HG03439 (cell line): ENCODE measurements at regions not wholly inside any gene's neighbourhood (a gene's known extent, or its start where the extent isn't known, plus 50 kb on each side); places are given as distances from the start of the nearest gene placed in this dataset.

Experiments
- ATAC-seq: cut with Tn5 transposase; IDR thresholded peaks from one replicate; pipeline ENCODE4 v1.9.1; 2021; ENCODE audit warnings: mild to moderate bottlenecking, moderate library complexity; ENCODE audit not compliant: unreplicated experiment

DNA sequence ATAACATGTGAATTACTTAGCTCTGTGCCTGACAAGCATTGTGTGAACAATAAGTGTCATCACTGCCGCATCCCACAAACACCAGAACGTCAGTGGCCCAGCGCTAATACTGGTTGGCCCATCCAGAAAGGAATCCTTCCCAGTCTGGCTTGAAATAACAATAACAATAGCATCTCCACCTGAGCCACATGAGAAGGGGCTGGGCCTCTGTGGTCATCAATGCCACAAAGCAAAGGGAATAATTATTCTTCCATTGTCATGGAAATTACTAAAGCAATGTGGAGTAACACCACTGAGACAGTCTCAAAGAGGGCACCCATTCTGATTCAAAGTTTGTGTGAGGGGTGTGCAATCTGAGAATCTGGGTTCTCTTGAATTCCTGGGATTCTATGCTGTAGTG lies 105.7 kb upstream of the INHBA start:
- no peak for ATAC-seq

DNA sequence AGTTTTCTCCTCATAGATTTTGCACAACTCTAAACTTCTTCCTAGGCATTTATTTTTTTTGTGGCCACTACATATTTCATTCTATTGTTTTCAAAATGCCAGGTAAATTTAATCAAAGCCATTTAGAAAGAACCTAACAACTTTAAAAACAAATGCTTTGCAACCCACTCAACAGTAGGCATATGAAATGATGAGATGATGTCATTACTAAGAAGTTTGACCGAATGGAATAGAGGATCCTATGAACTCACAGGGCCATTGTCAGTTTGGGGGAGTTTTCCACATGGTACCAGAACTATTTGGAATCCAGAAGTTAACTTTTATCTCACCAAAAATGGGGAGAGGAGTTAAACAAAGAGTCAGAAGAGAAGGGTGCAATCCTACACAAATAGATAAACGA lies 100.7 kb upstream of the INHBA start:
- ATAC-seq, result no peak

DNA sequence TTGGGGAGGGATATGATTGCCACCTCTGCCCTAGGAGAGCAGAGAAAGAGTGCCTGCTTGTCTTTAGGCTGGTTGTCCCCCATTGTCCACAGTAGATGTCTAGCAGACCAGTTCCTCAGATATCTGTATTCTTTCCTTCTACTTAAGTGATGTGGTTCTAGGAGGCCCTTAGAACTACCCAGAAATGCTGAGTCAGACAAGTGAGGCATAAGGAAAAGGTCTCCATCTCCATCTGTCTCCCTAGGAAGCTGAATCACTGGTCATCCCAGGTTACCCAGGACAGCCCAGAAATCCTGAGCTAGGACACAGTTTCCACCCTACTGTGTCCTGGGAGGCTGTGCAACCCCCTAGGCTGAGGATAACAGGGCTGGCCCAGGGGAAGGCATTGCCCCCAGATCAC lies 93.4 kb upstream of the INHBA start:
- no peak for ATAC-seq

DNA sequence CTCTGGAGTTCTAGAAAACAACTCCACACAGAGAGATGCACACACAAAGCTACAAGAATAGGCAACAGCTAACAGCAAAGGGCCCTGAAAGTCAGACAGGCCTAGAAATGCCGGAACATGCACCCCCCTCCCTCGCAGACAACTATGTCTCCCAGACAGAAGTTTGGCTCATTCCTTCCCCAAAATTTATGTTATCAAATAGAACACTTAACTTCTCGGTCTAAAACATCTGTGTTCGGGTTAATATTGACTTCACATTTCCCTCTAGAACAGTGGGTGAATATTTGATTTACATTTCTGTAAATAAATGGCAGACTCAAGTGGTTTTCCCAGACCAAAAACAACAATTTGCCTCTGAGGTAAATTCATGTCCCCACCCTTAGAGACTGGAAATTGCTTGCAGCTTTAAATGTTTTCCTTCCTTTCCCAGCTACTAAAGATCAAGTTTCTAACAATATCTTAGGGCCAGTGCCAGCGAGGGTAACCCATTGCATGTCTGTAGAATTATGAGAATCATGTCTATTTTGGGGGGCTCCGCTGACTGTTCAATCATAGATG lies 92.5 kb upstream of the INHBA start:
- no peak for ATAC-seq

DNA sequence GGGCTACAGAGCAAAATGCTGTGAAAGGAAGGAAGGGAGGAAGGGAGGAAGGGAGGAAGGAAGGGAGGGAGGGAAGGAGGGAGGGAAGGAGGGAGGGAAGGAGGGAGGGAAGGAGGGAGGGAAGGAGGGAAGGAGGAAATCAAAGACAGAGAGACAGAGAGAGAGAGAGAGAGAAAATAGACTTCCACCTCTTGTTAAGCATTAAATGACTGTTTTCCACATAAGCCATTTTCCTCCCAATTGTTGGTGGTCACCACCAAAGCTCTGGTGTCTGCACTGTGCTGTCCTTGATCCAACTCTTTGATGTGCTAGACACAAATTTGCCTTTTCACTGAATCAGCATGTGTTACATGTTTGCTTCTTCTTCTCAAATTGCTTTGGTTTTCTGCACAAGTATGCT lies 90.7 kb upstream of the INHBA start:
- ATAC-seq, result no peak

DNA sequence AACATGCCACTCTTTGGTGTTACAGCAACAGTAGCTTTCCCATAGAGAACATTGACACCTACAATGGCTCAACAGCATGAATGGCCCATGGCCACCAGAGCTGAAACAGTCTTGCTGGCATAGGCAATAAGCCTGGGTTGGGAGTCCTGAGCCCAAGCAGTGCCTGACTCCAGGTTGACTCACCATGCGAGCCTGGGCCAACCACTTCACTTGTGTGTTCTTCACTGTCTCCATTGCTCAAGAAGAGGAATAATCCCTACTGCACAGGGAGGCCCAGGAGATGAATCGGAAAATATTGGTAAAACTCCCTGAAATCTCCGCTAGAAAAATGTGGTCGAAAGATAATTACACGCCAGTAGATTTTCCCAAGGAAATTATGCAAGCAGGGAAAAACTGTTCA lies 89.2 kb upstream of the INHBA start:
- no peak for ATAC-seq

DNA sequence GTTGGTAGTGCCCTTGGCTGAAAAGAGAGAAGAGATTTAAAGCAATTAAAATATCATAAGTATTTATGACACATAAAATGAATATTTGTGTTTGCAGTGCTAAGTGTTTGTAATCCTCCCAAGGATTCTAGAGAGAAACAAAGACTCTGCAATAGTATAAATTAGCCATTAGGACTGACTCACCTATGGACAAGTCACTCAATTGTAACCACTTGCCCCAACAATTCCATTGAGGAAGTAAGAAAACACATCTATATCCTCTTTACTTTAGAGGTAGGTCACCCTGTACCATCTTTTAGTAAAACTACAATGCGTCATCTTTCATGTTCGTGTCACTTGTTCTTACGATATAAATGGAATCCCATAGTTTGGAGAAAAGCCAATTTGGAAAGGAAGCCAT lies 85.7 kb upstream of the INHBA start:
- no peak for ATAC-seq

DNA sequence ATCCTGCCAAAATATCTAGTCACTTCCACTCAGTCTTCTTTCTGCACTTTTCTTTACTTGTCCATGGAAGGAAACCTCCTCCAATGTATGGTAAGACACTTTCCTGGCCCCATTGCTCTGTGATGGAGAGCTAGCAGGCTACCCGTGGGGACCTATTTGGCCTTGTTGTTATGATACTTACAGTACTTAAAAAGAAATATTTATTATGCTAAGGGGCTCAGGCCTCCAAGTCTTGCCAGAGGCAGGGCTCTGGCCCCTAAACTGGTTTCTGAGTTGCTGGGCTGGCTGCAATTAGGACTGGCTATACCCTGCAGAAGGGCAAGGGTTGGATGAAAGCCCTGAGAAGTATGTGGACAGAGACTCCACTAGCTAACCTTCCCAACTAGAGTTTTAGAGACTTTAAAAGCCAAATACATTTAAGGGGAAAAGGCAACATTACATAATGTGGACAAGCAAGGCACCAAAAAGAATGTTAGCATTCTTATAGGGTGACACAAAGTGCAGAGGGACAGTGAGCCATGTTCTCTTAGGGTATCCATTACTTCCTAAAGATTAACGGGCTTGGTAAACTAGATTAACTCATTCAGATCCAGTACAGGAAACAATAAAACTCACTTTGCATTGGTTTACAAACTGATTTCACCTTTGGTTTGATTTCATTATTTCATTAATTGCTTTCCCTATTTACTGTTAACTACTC lies 84.9 kb upstream of the INHBA start:
- no peak for ATAC-seq

DNA sequence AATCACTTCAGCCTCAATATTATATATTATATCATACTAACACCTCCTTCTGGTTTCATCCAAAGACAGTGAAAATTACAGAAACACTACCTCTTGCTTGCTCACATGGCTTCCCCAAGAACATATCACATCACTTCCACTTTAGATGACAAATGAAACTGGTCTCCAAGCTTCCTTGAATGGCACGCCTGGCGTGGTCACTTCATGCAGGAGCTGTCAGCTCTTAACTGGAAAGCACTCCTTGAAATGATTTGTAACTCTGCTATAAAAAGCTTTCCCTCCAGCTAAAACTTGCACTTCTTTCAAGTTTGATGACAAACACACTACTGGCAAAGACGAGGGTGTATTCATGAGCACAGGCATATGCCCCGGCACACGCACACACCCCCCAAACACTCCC lies 84.1 kb upstream of the INHBA start:
- ATAC-seq, result no peak

DNA sequence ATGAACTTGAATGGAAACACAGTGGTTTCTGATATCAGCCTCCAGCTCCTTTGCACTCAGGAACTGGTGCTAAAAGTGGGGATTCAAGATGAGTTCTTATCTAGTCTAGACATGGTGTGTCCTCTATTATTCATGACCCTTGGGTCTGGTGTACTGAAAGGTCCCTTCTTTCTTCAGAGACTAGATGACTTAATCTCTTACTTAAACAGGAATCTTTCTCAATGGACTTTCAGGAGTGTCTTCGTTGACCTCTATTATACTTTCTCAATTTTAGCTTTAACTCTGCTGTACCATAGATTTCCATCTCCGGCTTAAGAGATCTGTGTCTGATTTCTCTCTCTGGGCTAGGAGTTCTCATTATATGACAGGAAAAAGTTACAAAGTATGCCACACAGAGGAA lies 83.5 kb upstream of the INHBA start:
- ATAC-seq, result no peak

DNA sequence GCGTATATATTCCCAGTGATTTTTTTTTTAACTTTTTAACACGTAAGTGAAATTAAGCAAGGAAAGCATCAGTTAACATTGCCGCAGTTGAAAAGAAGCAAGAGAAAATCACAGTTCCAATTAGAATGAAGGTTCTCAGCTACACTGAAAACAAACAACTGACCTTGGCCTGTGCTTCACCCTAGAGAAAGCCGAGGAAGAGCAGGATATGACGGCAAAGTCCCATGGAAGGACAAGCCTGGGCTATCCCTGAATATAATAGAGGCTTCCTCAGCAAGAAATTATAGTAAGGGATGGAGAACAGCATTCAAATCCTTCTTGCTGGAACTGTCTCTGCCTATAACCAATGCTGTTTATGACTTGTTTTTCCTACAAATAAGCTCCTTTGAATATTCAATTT lies 83.0 kb upstream of the INHBA start:
- ATAC-seq, result no peak

DNA sequence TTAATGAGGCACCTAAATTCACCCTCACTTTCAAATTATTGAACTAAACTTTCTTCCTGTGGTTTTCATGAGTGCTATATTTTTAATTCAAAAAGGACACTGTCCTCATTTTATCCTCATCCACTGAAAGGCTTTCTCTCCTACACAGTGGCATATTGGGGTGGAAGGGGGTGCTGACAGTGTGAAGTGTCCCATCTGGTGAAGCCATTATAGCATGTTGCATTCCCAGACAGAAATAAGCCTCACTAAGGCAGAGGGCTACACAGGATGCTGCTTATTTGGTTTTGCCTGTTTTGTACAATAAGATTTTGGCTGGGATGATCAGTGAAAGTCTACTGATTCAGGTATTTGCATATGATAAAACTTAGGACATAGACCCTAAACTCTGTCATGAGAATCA lies 82.4 kb upstream of the INHBA start:
- no peak for ATAC-seq

DNA sequence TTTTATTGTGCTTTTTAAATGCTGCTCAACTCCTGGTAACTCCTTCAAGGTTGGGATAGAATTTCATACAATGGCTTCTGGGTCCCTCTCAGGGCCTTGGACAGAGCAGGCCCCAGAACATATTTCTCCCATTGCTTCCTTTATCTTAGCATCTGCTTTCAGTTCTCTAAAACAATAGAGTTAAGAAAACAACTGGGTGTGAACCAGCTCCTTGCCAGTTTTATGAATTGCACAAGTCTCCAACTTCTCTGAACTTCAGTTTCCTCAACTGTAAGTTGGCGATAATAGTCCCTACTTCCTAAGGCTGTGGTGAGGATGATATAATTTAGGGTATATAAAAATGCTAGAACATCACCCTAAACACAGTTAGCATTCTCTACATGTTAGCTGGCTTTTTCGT lies 77.0 kb upstream of the INHBA start:
- no peak for ATAC-seq

DNA sequence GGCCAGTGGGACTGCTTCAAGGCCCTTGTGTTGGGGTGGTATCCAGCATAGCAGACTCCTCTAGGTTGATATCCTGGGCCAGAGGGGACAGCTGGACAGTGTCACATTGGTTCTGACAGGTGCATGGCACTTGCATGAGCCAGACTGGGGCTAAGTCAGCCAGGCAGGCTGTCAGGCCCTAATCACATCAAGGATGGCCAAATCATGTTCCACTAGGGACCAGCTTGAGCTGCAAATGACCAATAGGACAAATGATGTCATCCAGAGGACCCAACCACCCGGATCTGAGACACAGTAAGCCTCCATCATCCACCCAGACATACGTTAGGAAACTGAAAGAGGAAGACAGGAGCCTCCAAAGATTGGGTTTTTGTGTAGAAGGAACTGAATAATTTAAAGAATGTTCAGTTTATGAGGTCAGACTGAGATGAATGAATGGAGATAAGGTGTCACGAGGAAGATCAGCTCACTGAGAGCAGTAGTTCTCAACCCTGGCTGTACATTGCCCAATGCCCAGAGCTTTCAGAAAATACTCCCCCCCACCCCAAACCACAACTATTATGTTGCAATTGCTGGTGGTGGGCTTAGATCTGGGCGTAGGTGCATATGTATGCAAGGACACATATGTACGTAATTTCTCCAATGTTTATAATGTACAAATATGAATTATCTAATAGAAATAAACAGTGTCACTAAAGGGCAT lies 75.2 kb upstream of the INHBA start:
- no peak for ATAC-seq

DNA sequence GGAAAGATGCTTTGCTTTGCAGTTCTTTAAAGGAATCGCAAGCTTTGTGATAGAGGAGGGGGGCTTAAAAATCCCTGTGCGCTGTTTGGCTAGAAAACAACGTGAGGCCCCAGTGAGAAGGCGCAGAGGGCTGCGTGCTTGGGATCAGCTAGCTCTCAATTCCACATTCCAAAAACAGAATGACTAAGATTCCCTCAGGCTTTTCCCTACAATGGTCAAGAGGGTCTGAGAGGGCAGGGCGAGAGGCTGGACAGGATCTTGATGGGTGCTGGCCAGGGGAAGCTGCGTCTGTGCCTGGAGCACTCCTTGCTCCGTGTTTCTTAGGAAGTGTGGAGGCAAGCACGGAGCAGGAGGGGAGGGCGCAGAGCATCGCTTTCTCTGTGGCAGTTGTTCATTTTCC lies 72.1 kb upstream of the INHBA start:
- ATAC-seq, result no peak

DNA sequence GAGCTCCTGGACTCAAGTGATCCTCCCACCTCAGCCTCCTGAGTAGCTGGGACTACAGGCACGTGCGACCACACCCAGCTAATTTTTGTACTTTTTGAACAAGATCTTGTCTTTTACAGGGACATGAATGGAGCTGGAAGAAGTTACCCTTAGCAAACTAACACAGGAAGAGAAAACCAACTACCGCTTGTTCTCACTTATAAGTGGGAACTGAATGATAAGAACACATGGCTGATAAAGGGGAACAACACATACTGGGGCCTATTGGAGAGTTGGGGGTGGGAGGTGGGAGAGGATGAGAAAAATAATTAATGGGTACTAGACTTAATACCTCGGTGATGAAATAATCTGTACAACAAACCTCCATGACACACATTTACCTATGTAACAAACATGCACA lies 70.9 kb upstream of the INHBA start:
- ATAC-seq, result no peak

DNA sequence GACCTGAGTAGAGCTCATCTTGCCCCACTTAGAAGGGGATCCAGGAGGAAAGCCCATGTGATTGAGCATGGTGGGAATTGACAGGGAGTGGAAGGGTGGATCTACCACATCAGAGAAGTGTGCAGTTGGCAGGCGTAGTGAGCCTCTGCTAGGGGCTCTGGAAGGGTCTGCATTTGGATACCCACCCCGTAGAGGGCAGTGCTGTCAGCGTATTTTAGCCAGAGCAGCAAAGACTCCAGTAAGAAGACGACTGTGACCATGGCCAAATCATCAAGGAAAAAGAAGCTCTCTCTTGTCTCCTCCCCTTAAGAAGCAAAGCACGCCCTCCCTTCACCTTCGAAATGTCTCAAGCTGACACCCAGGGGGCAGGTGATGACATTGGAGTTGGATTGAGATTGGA lies 68.8 kb upstream of the INHBA start:
- no peak for ATAC-seq

DNA sequence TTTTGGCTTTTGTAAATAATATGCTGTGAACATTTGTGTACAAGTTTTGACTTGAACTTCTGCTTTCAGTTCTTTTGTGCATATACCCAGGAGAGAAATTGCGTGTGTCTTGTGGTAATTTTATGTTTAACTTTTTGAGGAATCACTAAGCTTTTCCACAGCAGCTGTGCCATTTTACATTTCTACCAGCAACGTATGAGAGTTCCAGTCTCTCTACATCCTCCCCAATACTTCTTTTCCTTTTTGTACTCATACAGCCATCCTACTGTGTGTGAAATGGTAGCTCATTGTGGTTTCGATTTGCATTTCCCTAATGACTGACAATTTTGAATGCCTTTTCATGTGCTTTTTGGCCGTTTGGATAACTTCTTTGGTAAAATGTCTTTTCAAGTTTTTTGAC lies 66.3 kb upstream of the INHBA start:
- ATAC-seq, result no peak

DNA sequence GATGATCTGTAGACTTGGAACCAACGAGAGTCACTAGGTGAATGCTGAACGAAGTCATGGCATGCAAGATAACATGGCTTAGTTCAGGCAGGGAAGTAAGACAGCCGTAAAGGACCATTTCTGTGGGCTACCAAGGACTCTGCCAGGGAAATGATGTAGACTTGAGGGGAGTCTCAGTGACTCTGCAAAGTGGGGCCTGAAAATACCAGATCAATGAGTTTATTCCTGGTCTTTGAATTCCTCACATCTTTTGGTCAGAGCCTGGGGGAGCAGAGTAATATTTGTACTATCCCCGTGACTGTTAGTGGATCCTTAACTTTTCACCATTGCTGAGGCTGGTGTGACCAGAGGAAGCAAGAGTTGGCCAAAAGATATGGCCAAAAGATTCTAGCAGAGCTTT lies 60.7 kb upstream of the INHBA start:
- no peak for ATAC-seq

DNA sequence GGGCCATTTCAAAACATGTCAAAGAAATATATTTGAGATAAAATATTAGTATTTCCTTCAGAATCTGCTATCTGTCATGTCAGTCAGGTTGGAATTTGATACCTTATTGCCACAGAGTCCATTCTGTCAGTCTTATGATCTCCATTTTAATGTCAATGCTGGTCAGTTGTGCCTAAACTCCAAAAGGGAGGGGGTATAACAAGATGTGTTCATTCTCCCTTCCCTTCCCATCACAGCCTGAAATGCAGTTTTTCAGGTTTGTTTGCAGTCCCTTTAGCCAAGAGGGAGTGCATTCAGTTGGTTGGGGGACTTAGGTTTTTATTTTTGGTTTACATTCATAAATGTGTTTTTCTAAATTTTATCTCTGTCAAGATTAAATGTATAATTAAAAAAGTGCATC lies 59.8 kb upstream of the INHBA start:
- ATAC-seq, result no peak

DNA sequence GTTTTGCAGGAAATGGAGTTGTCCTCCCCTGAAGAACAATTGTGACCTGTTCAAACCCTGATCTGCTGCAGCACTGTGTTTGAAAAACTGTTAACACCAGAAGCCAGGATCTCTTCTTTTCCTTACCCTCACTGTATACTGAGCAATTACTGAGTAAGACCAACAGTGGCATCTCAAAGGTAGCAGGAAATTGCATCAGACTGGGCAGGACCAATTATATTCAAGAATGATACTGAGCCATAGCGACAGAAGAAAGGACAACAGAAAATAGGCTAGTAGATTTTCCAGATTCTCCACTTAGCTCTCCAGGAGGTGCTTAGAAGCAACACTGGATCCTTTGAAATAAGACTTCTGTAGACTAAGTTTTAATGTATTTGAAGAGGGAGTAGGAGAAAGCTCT lies 57.4 kb upstream of the INHBA start:
- no peak for ATAC-seq

DNA sequence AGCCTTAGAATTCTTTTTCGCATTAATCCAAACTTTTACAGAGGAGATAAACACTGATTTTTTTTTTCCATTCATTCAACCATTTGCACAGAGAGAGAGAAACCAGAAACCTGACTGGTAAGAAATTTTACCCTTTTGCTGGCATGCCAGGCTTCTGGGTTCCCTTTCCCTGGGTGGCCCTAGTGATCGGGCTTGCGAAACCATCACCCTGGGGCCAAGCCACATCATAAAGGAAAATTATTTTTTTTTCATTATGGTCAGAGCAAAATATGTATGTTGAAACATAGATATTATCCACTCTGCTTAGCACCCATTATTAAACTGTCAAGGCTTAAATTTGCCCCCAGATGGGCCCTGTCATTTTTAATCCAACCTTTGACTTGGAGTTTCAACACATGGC lies 55.4 kb upstream of the INHBA start:
- ATAC-seq, result no peak
